ENCODE measurements at regions not wholly inside any gene's neighbourhood (a gene's known extent, or its start where the extent isn't known, plus 50 kb on each side); places are given as distances from the start of the nearest gene placed in this dataset.
"Not testable (repeated sequence)": the region's sequence is repeated elsewhere in the genome, so short reads cannot be mapped to it uniquely, and the experiment has no call there.

DNA sequence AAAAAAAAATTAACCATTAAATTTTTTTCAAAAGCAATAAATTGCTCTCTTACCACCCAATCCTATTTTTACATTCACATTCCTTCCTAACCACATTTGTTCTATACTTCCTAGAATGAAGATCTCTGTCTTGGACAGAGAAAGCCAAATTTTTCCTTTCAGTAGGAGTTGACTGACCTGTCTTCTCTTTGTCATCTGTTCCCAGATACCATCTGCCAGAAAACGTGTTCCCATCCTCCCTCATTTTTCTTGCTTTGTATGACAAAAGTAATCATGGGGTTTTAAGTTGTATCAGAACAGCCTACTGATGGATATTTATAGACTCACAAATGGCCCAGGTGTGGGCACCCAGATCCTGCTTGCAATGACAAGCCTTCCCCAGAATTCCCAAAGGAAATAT lies 182.1 kb downstream of the CYP26B1 start:
- H3K36me3 ChIP-seq (ENCODE audit: control insufficient read depth, insufficient read depth, low read length): no peaks in the 10 kb centered on the region

DNA sequence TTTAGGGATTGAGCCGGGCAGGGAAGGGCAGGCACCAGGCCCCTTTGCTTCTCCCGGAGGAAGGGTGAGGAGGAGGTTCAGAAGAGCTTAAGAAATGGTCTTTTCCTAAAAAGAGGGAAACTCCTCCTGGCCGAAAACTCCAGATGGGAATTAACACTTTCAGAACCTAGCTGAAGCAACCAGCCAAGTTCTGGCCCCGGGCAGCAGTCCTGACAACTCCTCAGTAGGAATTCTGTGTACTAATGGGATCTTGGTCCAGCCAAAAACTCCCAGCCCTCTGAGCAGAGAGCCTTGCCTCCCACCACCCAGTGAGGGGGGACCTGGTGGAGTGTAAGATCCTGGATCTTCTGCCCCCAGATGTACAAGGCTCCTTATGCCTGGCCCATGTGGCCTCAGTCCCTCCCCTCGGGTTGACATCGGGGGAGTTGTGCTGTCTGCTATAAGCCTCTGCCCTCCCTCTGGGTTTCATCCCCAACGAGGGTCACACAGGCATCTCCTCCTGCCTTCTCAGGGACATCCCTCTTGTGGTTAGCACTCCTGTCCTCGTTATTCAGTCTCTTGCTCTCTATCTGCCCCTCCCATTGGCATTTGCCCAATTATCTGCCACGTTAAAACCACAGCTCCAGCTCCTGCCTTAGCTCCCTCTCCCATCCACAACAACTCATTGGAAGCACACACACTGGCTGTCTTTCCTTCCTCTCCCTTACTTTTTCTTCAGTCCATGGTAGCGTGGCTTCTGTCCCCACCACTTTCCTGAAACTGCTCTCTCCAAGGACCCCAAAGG lies 184.6 kb downstream of the CYP26B1 start:
- Histone ChIP-seq H3K36me3 (ENCODE audit: control insufficient read depth, insufficient read depth, low read length) (no peaks in the 10 kb centered on the region), H3K4me3 (ENCODE audit: low read depth, low read length) (no peak overlapping the region), H3K27me3 (ENCODE audit: control insufficient read depth, insufficient read depth, low read length) (no peaks in the 10 kb centered on the region), H3K9me3 (ENCODE audit: control insufficient read depth, insufficient read depth, low read length) (peaks cover 2% of the 10 kb centered on the region), H3K27ac (ENCODE audit: low read depth, low read length) (no peak overlapping the region), H3K4me1 (ENCODE audit: control insufficient read depth, insufficient read depth, low read length) (no peaks in the 10 kb centered on the region)
- 55% methylated on average over 6 of the region's 10 CpGs for WGBS (ENCODE audit: insufficient coverage)
- DNase-seq (ENCODE audit: low read depth in 4 of 6, low spot score in 6 of 6): no peak

More for the DNA sequence above, 182.1 kb downstream of the CYP26B1 start:
- Histone ChIP-seq H3K4me3 (ENCODE audit: low read depth, low read length) (no peak overlapping the region), H3K4me1 (ENCODE audit: control insufficient read depth, insufficient read depth, low read length) (no peaks in the 10 kb centered on the region), H3K27ac (ENCODE audit: low read depth, low read length) (no peak overlapping the region), H3K27me3 (ENCODE audit: control insufficient read depth, insufficient read depth, low read length) (peaks cover 2% of the 10 kb centered on the region), H3K9me3 (ENCODE audit: control insufficient read depth, insufficient read depth, low read length) (no peaks in the 10 kb centered on the region)
- DNase-seq (ENCODE audit: low read depth in 4 of 6, low spot score in 6 of 6): no peak
- WGBS (ENCODE audit: insufficient coverage): no CpG with 5 or more reads among the region's 1 CpG

DNA sequence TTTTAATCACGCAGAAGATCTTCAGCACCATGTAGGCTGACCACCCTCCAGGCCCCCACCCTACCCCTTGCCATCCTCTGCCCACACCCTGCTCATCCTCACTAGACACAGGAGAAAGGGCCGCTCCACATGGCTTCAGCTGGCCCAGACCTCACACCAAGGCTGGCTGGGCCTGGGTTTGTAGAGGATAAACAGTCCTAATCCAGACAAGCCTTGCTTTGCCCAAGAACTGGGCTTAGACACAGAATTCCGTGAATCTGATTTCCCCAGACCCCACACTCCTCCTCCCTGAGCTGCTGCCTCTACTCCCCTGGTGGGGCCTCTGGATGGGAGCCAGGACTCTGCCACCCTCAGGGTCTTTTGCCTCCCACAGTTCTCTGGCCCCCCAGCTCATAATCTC lies 185.3 kb downstream of the CYP26B1 start:
- no peaks in the 10 kb centered on the region for H3K27me3 ChIP-seq (ENCODE audit: control insufficient read depth, insufficient read depth, low read length)
- H3K9me3 ChIP-seq (ENCODE audit: control insufficient read depth, insufficient read depth, low read length): peaks cover 3% of the 10 kb centered on the region
- WGBS (ENCODE audit: insufficient coverage): 49% methylated on average over 2 of the region's 3 CpGs
- no peak overlapping the region for H3K27ac ChIP-seq (ENCODE audit: low read depth, low read length)
- H3K36me3 ChIP-seq (ENCODE audit: control insufficient read depth, insufficient read depth, low read length): no peaks in the 10 kb centered on the region
- no peak for DNase-seq (ENCODE audit: low read depth in 4 of 6, low spot score in 6 of 6)
- no peaks in the 10 kb centered on the region for H3K4me1 ChIP-seq (ENCODE audit: control insufficient read depth, insufficient read depth, low read length)
- no peak overlapping the region for H3K4me3 ChIP-seq (ENCODE audit: low read depth, low read length)

DNA sequence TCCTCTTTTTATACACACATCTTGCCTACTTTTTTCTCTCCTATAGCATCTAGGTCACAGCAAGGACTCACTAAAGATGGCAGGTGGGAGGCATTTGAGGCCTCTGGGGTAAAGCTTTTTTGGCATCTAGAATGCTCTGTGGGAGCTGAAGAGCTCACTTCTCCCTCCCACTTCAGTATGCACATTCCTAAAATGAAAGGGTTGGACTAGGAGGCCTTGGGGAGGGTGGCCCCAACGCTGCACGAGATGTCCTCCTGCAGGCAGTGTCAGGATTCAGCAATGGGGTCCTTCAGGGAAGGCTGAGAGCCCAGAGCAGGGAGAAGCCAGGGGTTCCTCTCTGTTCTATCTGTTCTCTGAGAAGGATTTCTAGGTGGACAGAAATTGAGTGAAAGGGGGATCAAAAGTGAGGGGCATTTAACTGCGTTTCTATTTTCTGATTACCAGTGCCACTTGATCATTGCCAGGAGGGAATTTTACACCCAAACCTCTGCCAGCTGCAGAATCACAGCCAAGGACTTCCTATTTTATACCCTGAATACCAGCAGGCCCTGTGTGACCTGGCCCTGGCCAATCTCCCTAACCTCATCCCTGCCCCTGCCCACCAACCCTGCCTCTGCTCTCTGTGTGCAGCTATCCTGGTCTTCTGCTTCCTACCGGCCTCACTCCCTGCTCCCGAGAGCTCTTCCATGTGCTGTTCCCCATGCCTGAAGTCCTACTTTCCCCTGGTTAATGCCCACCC lies 186.2 kb downstream of the CYP26B1 start:
- H3K36me3 ChIP-seq (ENCODE audit: control insufficient read depth, insufficient read depth, low read length): no peaks in the 10 kb centered on the region
- no peak overlapping the region for H3K27ac ChIP-seq (ENCODE audit: low read depth, low read length)
- no peaks in the 10 kb centered on the region for H3K4me1 ChIP-seq (ENCODE audit: control insufficient read depth, insufficient read depth, low read length)
- WGBS (ENCODE audit: insufficient coverage): 90% methylated on average over 5 of the region's 5 CpGs
- H3K4me3 ChIP-seq (ENCODE audit: low read depth, low read length): no peak overlapping the region
- H3K9me3 ChIP-seq (ENCODE audit: control insufficient read depth, insufficient read depth, low read length): peaks cover 3% of the 10 kb centered on the region
- no peaks in the 10 kb centered on the region for H3K27me3 ChIP-seq (ENCODE audit: control insufficient read depth, insufficient read depth, low read length)
- DNase-seq (ENCODE audit: low read depth in 4 of 6, low spot score in 6 of 6): no peak

DNA sequence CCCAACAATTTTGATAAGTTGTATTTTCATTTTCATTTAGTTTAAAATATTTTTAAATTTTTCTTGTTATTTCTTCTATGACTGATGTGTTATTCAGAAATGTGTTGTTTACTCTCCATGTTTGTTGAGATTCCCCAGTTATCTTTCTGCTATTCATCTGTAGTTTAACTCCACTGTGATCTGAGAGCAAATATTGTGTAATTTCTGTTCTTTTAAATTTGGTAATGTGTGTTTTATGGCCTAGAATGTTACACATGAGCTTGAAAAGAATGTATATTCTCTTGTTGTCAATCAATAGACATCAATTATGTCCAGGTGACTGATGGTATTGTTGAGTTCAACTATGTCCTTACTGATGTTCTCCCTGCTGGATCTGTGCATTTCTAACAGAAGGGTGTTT lies 188.2 kb downstream of the CYP26B1 start:
- no peak for DNase-seq (ENCODE audit: low read depth in 4 of 6, low spot score in 6 of 6)
- Histone ChIP-seq H3K9me3 (ENCODE audit: control insufficient read depth, insufficient read depth, low read length) (peaks cover 3% of the 10 kb centered on the region), H3K36me3 (ENCODE audit: control insufficient read depth, insufficient read depth, low read length) (no peaks in the 10 kb centered on the region), H3K27ac (ENCODE audit: low read depth, low read length) (no peak overlapping the region), H3K4me1 (ENCODE audit: control insufficient read depth, insufficient read depth, low read length) (no peaks in the 10 kb centered on the region), H3K27me3 (ENCODE audit: control insufficient read depth, insufficient read depth, low read length) (no peaks in the 10 kb centered on the region), H3K4me3 (ENCODE audit: low read depth, low read length) (no peak overlapping the region)

DNA sequence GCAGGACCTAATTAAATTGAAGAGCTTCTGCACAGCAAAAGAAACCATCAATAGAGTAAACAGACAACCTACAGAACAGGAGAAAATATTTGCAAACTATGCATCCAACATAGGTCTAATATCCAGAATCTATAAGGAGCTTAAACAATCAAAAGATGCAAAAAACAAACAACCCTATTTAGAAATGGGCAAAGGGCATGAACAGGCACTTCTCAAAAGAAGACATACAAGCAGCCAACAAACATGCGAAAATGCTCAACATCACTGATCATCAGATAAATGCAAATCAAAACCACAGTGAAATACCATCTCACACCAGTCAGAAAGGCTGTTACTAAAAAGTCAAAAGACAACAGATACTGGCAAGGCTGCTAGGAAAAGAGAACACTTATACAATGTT lies 189.2 kb downstream of the CYP26B1 start:
- DNase-seq (ENCODE audit: low read depth in 4 of 6, low spot score in 6 of 6); H3K4me3 ChIP-seq (ENCODE audit: low read depth, low read length); H3K27ac ChIP-seq (ENCODE audit: low read depth, low read length); H3K4me1 ChIP-seq (ENCODE audit: control insufficient read depth, insufficient read depth, low read length); H3K27me3 ChIP-seq (ENCODE audit: control insufficient read depth, insufficient read depth, low read length); H3K36me3 ChIP-seq (ENCODE audit: control insufficient read depth, insufficient read depth, low read length); H3K9me3 ChIP-seq (ENCODE audit: control insufficient read depth, insufficient read depth, low read length): not testable (repeated sequence)
- no CpG with 5 or more reads among the region's 1 CpG for WGBS (ENCODE audit: insufficient coverage)

DNA sequence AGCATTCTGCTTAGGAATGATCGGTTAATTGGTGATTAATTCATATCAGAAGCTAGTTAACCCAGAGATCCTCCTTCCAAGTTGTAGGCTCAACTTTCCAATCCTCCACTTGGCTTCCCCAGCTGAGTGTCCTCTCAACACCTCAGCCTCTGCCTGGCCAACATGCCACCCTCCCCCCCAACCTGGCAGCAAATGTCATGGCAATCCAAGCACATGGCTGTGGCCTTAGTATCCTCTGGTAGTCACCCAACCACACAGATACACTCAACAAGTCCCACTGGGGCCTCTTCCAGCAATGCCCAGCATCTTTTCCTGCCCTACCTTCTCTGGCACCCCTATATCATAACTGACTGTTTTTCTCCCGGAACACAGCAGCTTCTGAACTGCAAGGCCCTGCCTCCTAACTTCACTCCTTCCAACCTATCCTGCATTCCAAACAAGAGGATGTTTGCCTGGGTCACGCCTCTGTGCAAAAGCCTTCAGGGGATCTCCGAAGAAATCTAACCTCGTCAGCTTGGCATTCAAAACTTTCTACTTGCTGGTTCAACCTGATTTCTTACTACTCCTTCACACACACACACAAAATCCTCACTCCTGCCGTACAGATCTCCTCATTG lies 195.0 kb downstream of the CYP26B1 start:
- WGBS (ENCODE audit: insufficient coverage): 83% methylated on average over 5 of the region's 6 CpGs
- Histone ChIP-seq H3K4me1 (ENCODE audit: control insufficient read depth, insufficient read depth, low read length) (no peaks in the 10 kb centered on the region), H3K9me3 (ENCODE audit: control insufficient read depth, insufficient read depth, low read length) (no peaks in the 10 kb centered on the region), H3K4me3 (ENCODE audit: low read depth, low read length) (no peak overlapping the region), H3K36me3 (ENCODE audit: control insufficient read depth, insufficient read depth, low read length) (no peaks in the 10 kb centered on the region), H3K27me3 (ENCODE audit: control insufficient read depth, insufficient read depth, low read length) (no peaks in the 10 kb centered on the region), H3K27ac (ENCODE audit: low read depth, low read length) (no peak overlapping the region)
- no peak for DNase-seq (ENCODE audit: low read depth in 4 of 6, low spot score in 6 of 6)

DNA sequence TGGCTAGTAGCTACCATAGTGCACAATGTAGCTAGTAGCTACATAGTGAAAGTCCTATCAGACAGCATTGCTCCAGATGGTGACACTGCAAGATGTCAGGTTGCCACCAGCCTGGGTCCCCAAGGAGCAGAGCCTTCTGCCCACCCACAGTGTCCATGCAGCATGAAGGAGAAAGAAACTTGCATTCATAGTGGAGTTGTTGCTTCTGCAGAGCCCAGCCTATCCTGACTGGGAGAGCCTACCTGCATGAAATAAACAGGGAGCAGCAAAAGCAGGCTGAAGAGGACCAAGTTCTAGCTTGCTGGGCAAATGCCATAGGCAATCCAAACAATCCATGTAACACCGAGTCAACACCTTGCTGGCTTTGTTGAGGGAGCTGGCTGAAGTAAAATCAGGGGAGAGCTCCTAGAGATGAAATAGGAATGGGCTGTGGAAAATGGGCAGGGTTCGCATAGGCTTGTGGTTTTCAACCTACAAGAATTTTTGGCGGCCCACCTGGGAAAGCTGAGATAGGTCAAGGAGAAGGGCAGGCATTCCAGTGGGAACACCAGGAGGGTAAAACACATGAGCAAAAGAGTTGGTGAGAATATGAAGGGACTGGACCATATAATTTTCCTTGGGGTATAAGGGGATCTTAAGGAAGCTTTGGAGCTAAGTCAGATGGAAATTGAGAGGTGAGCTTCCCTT lies 195.8 kb downstream of the CYP26B1 start:
- no peak for DNase-seq (ENCODE audit: low read depth in 4 of 6, low spot score in 6 of 6)
- Histone ChIP-seq H3K36me3 (ENCODE audit: control insufficient read depth, insufficient read depth, low read length) (no peaks in the 10 kb centered on the region), H3K9me3 (ENCODE audit: control insufficient read depth, insufficient read depth, low read length) (no peaks in the 10 kb centered on the region), H3K4me1 (ENCODE audit: control insufficient read depth, insufficient read depth, low read length) (no peaks in the 10 kb centered on the region), H3K27ac (ENCODE audit: low read depth, low read length) (no peak overlapping the region), H3K4me3 (ENCODE audit: low read depth, low read length) (no peak overlapping the region), H3K27me3 (ENCODE audit: control insufficient read depth, insufficient read depth, low read length) (no peaks in the 10 kb centered on the region)
- 98% methylated on average over 3 of the region's 3 CpGs for WGBS (ENCODE audit: insufficient coverage)

DNA sequence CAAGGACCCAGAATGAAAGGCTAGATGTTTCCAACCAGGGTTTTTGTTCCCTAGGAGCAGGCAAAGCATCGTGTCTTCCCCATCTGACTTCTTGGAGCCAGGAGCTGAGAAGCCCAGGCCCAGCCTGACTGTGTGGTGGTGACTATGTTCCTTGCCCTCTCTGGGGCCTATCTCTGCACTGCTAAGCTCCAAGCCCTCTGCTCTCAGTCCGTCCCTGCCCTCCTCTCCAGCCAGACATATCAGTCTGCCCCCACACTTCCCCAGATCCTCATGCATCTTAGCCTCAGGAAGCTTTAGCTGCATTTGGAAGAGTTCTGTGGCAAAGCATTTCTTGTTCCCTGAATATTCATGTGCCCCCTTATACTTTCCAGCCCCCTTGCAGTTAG lies 196.6 kb downstream of the CYP26B1 start:
- Histone ChIP-seq H3K36me3 (ENCODE audit: control insufficient read depth, insufficient read depth, low read length) (no peaks in the 10 kb centered on the region), H3K27me3 (ENCODE audit: control insufficient read depth, insufficient read depth, low read length) (no peaks in the 10 kb centered on the region), H3K9me3 (ENCODE audit: control insufficient read depth, insufficient read depth, low read length) (no peaks in the 10 kb centered on the region), H3K27ac (ENCODE audit: low read depth, low read length) (no peak overlapping the region), H3K4me1 (ENCODE audit: control insufficient read depth, insufficient read depth, low read length) (no peaks in the 10 kb centered on the region), H3K4me3 (ENCODE audit: low read depth, low read length) (no peak overlapping the region)
- WGBS (ENCODE audit: insufficient coverage): 70% methylated on average over 2 of the region's 2 CpGs
- no peak for DNase-seq (ENCODE audit: low read depth in 4 of 6, low spot score in 6 of 6)
